Type B pancreatic cell (in vitro differentiated cells): ENCODE measurements at regions not wholly inside any gene's neighbourhood (a gene's known extent, or its start where the extent isn't known, plus 50 kb on each side); places are given as distances from the start of the nearest gene placed in this dataset.

Experiments used
- DNase-seq: peaks from one replicate; pipeline ENCODE4 v3.0.0; 2021; ENCODE audit warnings: mixed read lengths; ENCODE audit not compliant: unreplicated experiment; ENCODE audit errors: extremely low spot score
- H3K27ac Mint-ChIP-seq: 2 replicates; pipeline ENCODE4 v1.8.0; 2021; ENCODE audit warnings: mild to moderate bottlenecking, mixed read lengths
- H3K27me3 Mint-ChIP-seq: 2 replicates; pipeline ENCODE4 v1.8.0; 2021; ENCODE audit warnings: mixed read lengths
- H3K36me3 Mint-ChIP-seq: 2 replicates; pipeline ENCODE4 v1.8.0; 2021; ENCODE audit warnings: mixed read lengths
- H3K4me1 Mint-ChIP-seq: one replicate; pipeline ENCODE4 v1.8.0; 2021; ENCODE audit warnings: mixed read lengths; ENCODE audit not compliant: unreplicated experiment
- H3K4me3 Mint-ChIP-seq: 2 replicates; pipeline ENCODE4 v1.8.0; 2021; ENCODE audit warnings: mild to moderate bottlenecking, mixed read lengths
- H3K9me3 Mint-ChIP-seq: 2 replicates; pipeline ENCODE4 v1.8.0; 2021; ENCODE audit warnings: mixed read lengths
- CTCF ChIP-seq: fragments of 200-600 bp; sonication (generic); conservative IDR thresholded peaks from 2 replicates; pipeline ENCODE4 v1.5.0; 2021; ENCODE audit warnings: antibody characterized with exemption, mild to moderate bottlenecking

- H3K4me1 Mint-ChIP-seq, result peaks cover 5% of the 10 kb centered on the region
- DNase-seq, result no peak
- no peaks in the 10 kb centered on the region for H3K27me3 Mint-ChIP-seq
- no peaks in the 10 kb centered on the region for H3K36me3 Mint-ChIP-seq
- H3K4me3 Mint-ChIP-seq, result no peak overlapping the region
- no peak overlapping the region for H3K27ac Mint-ChIP-seq
- H3K9me3 Mint-ChIP-seq, result peaks cover 6% of the 10 kb centered on the region
- TF ChIP-seq CTCF, result no peak
Observed at GRCh38 chr13:44171156-44171555, 202.5 kb upstream of the SERP2 start.

GRCh38 chr13:44171861-44172260 lies 201.8 kb upstream of the SERP2 start:
- Mint-ChIP-seq H3K9me3 (peaks cover 6% of the 10 kb centered on the region), H3K36me3 (no peaks in the 10 kb centered on the region), H3K4me1 (peaks cover 5% of the 10 kb centered on the region), H3K27ac (no peak overlapping the region), H3K4me3 (no peak overlapping the region), H3K27me3 (no peaks in the 10 kb centered on the region)
- no peak for TF ChIP-seq CTCF
- DNase-seq, result no peak

- Mint-ChIP-seq H3K4me3 (no peak overlapping the region), H3K27ac (no peak overlapping the region), H3K27me3 (no peaks in the 10 kb centered on the region)
Observed at GRCh38 chr13:44172281-44172810, 201.3 kb upstream of the SERP2 start.

GRCh38 chr13:44174769-44175425 lies 198.7 kb upstream of the SERP2 start:
- no peak for DNase-seq
- peaks cover 5% of the 10 kb centered on the region for H3K4me1 Mint-ChIP-seq
- H3K4me3 Mint-ChIP-seq, result no peak overlapping the region
- H3K9me3 Mint-ChIP-seq, result peaks cover 6% of the 10 kb centered on the region
- no peaks in the 10 kb centered on the region for H3K27me3 Mint-ChIP-seq
- H3K36me3 Mint-ChIP-seq, result no peaks in the 10 kb centered on the region
- TF ChIP-seq CTCF, result no peak
- peak overlapping the region; percentile 68 for H3K27ac Mint-ChIP-seq

More at GRCh38 chr13:44172281-44172810, 201.3 kb upstream of the SERP2 start:
- no peak for DNase-seq
- no peak for TF ChIP-seq CTCF
- Mint-ChIP-seq H3K4me1 (peaks cover 5% of the 10 kb centered on the region), H3K36me3 (no peaks in the 10 kb centered on the region), H3K9me3 (peaks cover 6% of the 10 kb centered on the region)

- Mint-ChIP-seq H3K27ac (no peak overlapping the region), H3K9me3 (peaks cover 6% of the 10 kb centered on the region), H3K4me3 (no peak overlapping the region), H3K27me3 (no peaks in the 10 kb centered on the region), H3K4me1 (peaks cover 5% of the 10 kb centered on the region), H3K36me3 (no peaks in the 10 kb centered on the region)
- no peak for DNase-seq
- TF ChIP-seq CTCF, result no peak
Observed at GRCh38 chr13:44176173-44176572, 197.5 kb upstream of the SERP2 start.
